ENCODE measurements at regions not wholly inside any gene's neighbourhood (a gene's known extent, or its start where the extent isn't known, plus 50 kb on each side); places are given as distances from the start of the nearest gene placed in this dataset.

- DNase-seq (ENCODE audit: low spot score) (no peak), ATAC-seq (ENCODE audit: low FRiP score) (no peak)
These were observed 218.8 kb upstream of the RGS6 start for GRCh38 chr14:71713451-71713850.

GRCh38 chr14:71714225-71714624 is 218.0 kb upstream of the RGS6 start:
- TF ChIP-seq CTCF (IDR thresholded peaks at IDR 0.05): no peak
- DNase-seq (ENCODE audit: low spot score): no peak
- no peak for ATAC-seq (ENCODE audit: low FRiP score)

More at GRCh38 chr14:71713451-71713850, 218.8 kb upstream of the RGS6 start:
- TF ChIP-seq CTCF (IDR thresholded peaks at IDR 0.05): no peak

- TF ChIP-seq CTCF (IDR thresholded peaks at IDR 0.05): no peak
- ATAC-seq (ENCODE audit: low FRiP score) (no peak), DNase-seq (ENCODE audit: low spot score) (no peak)
These were observed 216.0 kb upstream of the RGS6 start for GRCh38 chr14:71716041-71716772.

GRCh38 chr14:71720978-71721624 is 211.1 kb upstream of the RGS6 start:
- ATAC-seq (ENCODE audit: low FRiP score) (no peak), DNase-seq (ENCODE audit: low spot score) (no peak)
- no peak for TF ChIP-seq CTCF (IDR thresholded peaks at IDR 0.05)

- TF ChIP-seq CTCF (IDR thresholded peaks at IDR 0.05): no peak
- DNase-seq (ENCODE audit: low spot score): no peak
- ATAC-seq (ENCODE audit: low FRiP score): no peak
These were observed 210.4 kb upstream of the RGS6 start for GRCh38 chr14:71721791-71722190.

- TF ChIP-seq CTCF (IDR thresholded peaks at IDR 0.05): no peak
- ATAC-seq (ENCODE audit: low FRiP score) (no peak), DNase-seq (ENCODE audit: low spot score) (no peak)
These were observed 209.3 kb upstream of the RGS6 start for GRCh38 chr14:71722885-71723284.
